ENCODE measurements at regions not wholly inside any gene's neighbourhood (a gene's known extent, or its start where the extent isn't known, plus 50 kb on each side); places are given as distances from the start of the nearest gene placed in this dataset.

GRCh38 chr14:39615352-39615751 is 183.1 kb upstream of the FBXO33 start:
- no peak overlapping the region for H3K4me3 ChIP-seq (ENCODE audit: low read depth, low read length)
- H3K36me3 ChIP-seq (ENCODE audit: control insufficient read depth, insufficient read depth, low read length), result no peaks in the 10 kb centered on the region
- TF ChIP-seq, protein P1, sequence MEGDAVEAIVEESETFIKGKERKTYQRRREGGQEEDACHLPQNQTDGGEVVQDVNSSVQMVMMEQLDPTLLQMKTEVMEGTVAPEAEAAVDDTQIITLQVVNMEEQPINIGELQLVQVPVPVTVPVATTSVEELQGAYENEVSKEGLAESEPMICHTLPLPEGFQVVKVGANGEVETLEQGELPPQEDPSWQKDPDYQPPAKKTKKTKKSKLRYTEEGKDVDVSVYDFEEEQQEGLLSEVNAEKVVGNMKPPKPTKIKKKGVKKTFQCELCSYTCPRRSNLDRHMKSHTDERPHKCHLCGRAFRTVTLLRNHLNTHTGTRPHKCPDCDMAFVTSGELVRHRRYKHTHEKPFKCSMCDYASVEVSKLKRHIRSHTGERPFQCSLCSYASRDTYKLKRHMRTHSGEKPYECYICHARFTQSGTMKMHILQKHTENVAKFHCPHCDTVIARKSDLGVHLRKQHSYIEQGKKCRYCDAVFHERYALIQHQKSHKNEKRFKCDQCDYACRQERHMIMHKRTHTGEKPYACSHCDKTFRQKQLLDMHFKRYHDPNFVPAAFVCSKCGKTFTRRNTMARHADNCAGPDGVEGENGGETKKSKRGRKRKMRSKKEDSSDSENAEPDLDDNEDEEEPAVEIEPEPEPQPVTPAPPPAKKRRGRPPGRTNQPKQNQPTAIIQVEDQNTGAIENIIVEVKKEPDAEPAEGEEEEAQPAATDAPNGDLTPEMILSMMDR (IDR thresholded peaks at IDR 0.05; ENCODE audit: insufficient read depth, low read depth, low read length), result no peak
- CTCF ChIA-PET, result no interaction called here
- no peak for DNase-seq (ENCODE audit: low read depth)
- POLR2A ChIA-PET, result no interaction called here
- H3K27me3 ChIP-seq (ENCODE audit: control insufficient read depth, insufficient read depth, low read length), result no peaks in the 10 kb centered on the region

DNA sequence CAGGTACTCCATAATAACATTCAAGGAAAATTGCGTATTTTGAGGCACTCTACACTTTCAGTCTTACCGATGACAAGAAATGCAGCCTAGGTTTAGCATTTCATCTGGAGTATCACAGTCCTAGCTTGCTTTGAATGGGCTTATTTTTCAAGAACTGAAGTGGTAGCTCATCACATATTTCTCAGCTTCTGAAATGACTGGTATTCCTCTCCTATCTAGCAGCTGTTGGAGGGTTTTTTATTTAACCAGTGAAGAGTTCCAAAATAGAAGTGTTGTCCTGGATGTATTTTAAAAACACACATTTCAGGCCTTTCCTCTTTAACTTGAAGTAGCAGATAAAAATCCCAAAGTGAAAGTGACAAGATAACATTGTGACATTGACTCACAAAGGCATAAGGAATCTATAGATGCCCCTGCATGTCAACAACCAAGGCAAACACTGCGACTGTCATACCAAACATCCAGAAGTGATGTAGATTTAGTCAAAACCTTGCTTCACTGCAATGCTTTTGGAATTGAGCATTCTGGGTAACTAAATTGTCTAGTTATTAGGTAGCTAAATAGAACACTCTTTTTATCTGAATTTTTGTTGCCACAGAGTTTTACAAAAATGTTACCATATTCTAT is 182.2 kb upstream of the FBXO33 start:
- H3K4me3 ChIP-seq (ENCODE audit: low read depth, low read length), result no peak overlapping the region
- CTCF ChIA-PET, result no interaction called here

DNA sequence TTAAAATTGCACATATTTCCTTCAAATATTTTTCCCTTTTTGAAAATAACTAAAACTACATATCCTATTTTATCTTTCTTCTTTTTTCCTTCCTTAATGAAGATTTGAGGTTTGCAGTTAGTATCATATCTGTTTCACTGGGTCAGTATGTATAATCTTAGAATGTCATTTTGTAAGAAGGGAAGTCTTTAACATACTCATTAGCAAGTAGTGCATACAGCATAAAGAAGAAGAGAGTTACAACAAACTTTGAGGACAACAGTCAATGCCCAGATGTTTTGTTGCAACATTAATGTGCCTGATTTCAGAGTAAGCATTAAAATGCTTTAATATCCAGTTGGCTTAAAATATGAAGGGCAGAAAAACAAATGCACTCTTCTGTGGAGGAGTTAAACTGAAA is 176.9 kb upstream of the FBXO33 start:
- ChIA-PET CTCF (no interaction called here), POLR2A (no interaction called here)
- TF ChIP-seq, protein P1 (IDR thresholded peaks at IDR 0.05; ENCODE audit: insufficient read depth, low read depth, low read length), result no peak
- Histone ChIP-seq H3K4me3 (ENCODE audit: low read depth, low read length) (no peak overlapping the region), H3K27me3 (ENCODE audit: control insufficient read depth, insufficient read depth, low read length) (no peaks in the 10 kb centered on the region), H3K36me3 (ENCODE audit: control insufficient read depth, insufficient read depth, low read length) (no peaks in the 10 kb centered on the region)
- no peak for DNase-seq (ENCODE audit: low read depth)

More for the DNA sequence above, 182.2 kb upstream of the FBXO33 start:
- Histone ChIP-seq H3K27me3 (ENCODE audit: control insufficient read depth, insufficient read depth, low read length) (no peaks in the 10 kb centered on the region), H3K36me3 (ENCODE audit: control insufficient read depth, insufficient read depth, low read length) (no peaks in the 10 kb centered on the region)
- TF ChIP-seq, protein P1 (IDR thresholded peaks at IDR 0.05; ENCODE audit: insufficient read depth, low read depth, low read length), result no peak
- POLR2A ChIA-PET, result no interaction called here
- no peak for DNase-seq (ENCODE audit: low read depth)

- Histone ChIP-seq H3K36me3 (ENCODE audit: control insufficient read depth, insufficient read depth, low read length) (no peaks in the 10 kb centered on the region), H3K27me3 (ENCODE audit: control insufficient read depth, insufficient read depth, low read length) (no peaks in the 10 kb centered on the region), H3K4me3 (ENCODE audit: low read depth, low read length) (no peak overlapping the region)
- ChIA-PET POLR2A (no interaction called here), CTCF (no interaction called here)
- DNase-seq (ENCODE audit: low read depth), result no peak
- TF ChIP-seq, protein P1 (IDR thresholded peaks at IDR 0.05; ENCODE audit: insufficient read depth, low read depth, low read length), result no peak
Observed at GRCh38 chr14:39607978-39608377, 175.7 kb upstream of the FBXO33 start.

DNA sequence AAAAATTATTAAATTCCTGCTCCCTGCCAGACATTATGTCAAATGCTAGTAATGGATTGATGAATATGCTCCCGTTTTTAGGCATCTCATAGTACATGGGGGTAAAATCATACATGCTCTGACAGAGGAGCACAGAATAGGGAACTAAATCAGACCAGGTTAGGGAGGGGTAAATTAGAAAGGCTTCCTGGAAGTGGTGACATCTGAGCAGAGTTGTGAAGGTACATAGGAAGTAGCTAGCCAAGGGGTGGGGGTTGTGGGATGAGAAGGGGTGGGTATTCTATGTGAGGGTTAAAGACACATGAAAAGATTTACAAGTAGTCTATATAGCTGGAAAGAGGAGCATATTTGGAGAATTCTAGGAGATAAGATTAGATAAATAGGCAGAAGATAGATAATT is 171.7 kb upstream of the FBXO33 start:
- POLR2A ChIA-PET, result no interaction called here
- no peaks in the 10 kb centered on the region for H3K27me3 ChIP-seq (ENCODE audit: control insufficient read depth, insufficient read depth, low read length)
- H3K36me3 ChIP-seq (ENCODE audit: control insufficient read depth, insufficient read depth, low read length), result no peaks in the 10 kb centered on the region
- H3K4me3 ChIP-seq (ENCODE audit: low read depth, low read length), result no peak overlapping the region
- DNase-seq (ENCODE audit: low read depth), result no peak
- CTCF ChIA-PET, result no interaction called here
- TF ChIP-seq, protein P1 (IDR thresholded peaks at IDR 0.05; ENCODE audit: insufficient read depth, low read depth, low read length), result no peak
